ENCODE measurements at regions not wholly inside any gene's neighbourhood (a gene's known extent, or its start where the extent isn't known, plus 50 kb on each side); places are given as distances from the start of the nearest gene placed in this dataset.
"Not testable (repeated sequence)": the region's sequence is repeated elsewhere in the genome, so short reads cannot be mapped to it uniquely, and the experiment has no call there.

DNA sequence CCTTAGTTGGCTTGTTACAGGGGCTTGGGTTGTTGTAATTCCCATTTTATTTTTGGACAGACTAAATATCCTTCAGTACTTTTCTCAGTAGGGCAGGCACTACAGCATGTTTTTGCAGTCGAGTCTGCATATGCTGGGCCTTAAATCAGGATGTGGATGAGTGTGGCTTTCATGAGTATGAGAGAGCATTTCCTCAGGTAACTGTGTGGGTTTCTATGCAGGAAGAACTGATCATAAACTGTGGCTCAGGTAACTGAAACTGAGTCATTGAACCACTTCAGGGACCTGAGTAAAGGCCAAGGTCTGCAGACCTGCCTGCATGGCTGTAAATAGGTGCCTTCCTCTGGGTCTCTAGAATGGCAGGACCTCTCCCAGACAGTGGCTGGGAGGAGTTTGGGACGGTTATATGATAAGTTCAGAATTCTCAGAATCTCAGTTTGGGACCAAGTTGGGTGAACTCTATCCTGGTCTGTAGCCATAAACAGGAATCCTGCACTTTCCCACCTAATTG lies 112.1 kb downstream of the ZNF737 start:
- no peak for TF ChIP-seq POLR2AphosphoS5 (IDR thresholded peaks at IDR 0.05)
- TF ChIP-seq, protein P1, sequence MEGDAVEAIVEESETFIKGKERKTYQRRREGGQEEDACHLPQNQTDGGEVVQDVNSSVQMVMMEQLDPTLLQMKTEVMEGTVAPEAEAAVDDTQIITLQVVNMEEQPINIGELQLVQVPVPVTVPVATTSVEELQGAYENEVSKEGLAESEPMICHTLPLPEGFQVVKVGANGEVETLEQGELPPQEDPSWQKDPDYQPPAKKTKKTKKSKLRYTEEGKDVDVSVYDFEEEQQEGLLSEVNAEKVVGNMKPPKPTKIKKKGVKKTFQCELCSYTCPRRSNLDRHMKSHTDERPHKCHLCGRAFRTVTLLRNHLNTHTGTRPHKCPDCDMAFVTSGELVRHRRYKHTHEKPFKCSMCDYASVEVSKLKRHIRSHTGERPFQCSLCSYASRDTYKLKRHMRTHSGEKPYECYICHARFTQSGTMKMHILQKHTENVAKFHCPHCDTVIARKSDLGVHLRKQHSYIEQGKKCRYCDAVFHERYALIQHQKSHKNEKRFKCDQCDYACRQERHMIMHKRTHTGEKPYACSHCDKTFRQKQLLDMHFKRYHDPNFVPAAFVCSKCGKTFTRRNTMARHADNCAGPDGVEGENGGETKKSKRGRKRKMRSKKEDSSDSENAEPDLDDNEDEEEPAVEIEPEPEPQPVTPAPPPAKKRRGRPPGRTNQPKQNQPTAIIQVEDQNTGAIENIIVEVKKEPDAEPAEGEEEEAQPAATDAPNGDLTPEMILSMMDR (IDR thresholded peaks at IDR 0.05): no peak
- TF ChIP-seq EP300 (IDR thresholded peaks at IDR 0.05; ENCODE audit: low read depth): no peak
- TF ChIP-seq POLR2A (IDR thresholded peaks at IDR 0.05): no peak
- Histone ChIP-seq H3K4me3 (no peak overlapping the region), H3K27ac (no peak overlapping the region), H3K9me3 (peaks cover 0 to under 1% of the 10 kb centered on the region in 2 donors), H3K4me1 (no peaks in the 10 kb centered on the region), H3K36me3 (no peaks in the 10 kb centered on the region), H3K27me3 (no peaks in the 10 kb centered on the region)
- 43% methylated on average over 2 of the region's 2 CpGs; no CpG with 5 or more reads in 1 of the 2 donors for WGBS, 2 donors (ENCODE audit: low coverage in 1 of 2)
- in situ Hi-C loops (cut with MboI; ENCODE audit: low pct_ligation_motif_present in 1 of 4, low pct_unique_long_range_greater_than_20kb in 1 of 4, low sequenced_read_pairs in 3 of 4) (no loop called here), intact Hi-C loops (cut with DNase I; ENCODE audit: low total_unique reads) (no loop called here)
- DNase-seq: no peak

DNA sequence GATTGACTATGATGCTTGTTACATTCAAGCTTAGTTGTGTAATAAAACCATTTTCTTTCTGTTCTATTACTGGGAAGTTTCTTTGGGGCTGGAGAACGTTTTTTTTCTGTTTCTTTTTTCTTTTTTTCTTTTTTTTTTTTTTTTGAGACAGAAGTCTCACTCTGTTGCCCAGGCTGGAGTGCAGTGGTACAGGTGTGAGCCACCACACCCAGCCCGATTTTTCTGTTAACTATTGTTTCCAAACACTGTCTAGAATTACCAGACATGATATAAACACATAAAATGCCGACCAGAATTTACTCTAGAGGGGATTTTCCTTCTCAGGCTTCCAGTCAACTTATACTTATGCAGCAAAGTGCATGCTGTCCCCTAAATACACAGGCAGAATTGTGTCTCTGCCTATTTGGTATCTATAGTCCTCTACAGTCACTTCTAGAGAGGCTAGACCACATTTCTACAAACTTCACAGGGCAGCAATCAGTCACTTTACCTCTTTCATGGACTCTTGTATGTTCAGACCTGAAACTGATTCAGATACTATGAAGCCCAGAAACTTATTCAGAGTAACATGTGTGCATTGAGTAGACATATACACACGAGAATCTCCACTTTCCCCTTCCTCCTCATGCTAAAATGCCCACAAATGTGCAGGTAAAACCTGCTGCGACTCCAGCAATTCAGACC lies 121.2 kb downstream of the ZNF737 start:
- H3K4me1 ChIP-seq: no peaks in the 10 kb centered on the region
- H3K27ac ChIP-seq: no peak overlapping the region
- WGBS, 2 donors (ENCODE audit: low coverage in 1 of 2): 22 to 33% methylated on average over 5 of the region's 5 CpGs
- no peak for TF ChIP-seq EP300 (IDR thresholded peaks at IDR 0.05; ENCODE audit: low read depth)
- no peak for TF ChIP-seq POLR2AphosphoS5 (IDR thresholded peaks at IDR 0.05)
- TF ChIP-seq, protein P1 (IDR thresholded peaks at IDR 0.05): no peak
- TF ChIP-seq POLR2A (IDR thresholded peaks at IDR 0.05): no peak
- H3K9me3 ChIP-seq: no peaks in the 10 kb centered on the region
- no peaks in the 10 kb centered on the region for H3K36me3 ChIP-seq
- in situ Hi-C loops (cut with MboI; ENCODE audit: low pct_ligation_motif_present in 1 of 4, low pct_unique_long_range_greater_than_20kb in 1 of 4, low sequenced_read_pairs in 3 of 4) (no loop called here), intact Hi-C loops (cut with DNase I; ENCODE audit: low total_unique reads) (no loop called here)
- no peak for DNase-seq
- no peak overlapping the region for H3K4me3 ChIP-seq
- H3K27me3 ChIP-seq: no peaks in the 10 kb centered on the region

DNA sequence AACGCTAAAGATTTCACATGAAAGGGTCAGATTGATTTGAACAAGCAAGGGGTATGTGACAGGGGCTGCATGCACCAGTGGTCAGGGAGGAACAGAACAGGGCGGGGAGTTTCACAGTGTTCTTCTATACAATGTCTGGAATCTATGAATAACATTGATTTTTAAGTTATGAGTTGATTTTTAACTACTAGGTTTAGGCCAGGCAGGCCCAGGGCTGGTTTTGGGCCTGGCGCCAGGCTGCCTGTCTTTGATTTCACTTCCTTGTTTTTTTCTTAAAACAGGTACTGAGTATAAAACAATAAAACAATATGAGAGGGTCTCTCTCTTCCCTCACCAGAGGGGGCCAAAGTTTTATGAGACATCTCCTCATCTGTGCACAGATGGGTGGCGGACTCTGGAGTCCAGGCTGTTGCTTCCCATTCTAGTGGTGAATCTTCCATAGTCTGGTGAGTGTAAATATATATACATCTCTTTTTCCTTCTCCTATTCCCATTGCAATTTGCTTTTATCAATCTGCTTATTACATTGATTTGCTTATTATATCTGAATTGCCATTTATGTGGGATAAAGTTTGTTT lies 133.2 kb downstream of the ZNF737 start:
- H3K27me3 ChIP-seq; H3K36me3 ChIP-seq; H3K27ac ChIP-seq; H3K4me1 ChIP-seq; H3K9me3 ChIP-seq; in situ Hi-C loops (cut with MboI; ENCODE audit: low pct_ligation_motif_present in 1 of 4, low pct_unique_long_range_greater_than_20kb in 1 of 4, low sequenced_read_pairs in 3 of 4); H3K4me3 ChIP-seq; DNase-seq; intact Hi-C loops (cut with DNase I; ENCODE audit: low total_unique reads): not testable (repeated sequence)
- WGBS, 2 donors (ENCODE audit: low coverage in 1 of 2): 56 to 60% methylated on average over 3 to 4 of the region's 4 CpGs

DNA sequence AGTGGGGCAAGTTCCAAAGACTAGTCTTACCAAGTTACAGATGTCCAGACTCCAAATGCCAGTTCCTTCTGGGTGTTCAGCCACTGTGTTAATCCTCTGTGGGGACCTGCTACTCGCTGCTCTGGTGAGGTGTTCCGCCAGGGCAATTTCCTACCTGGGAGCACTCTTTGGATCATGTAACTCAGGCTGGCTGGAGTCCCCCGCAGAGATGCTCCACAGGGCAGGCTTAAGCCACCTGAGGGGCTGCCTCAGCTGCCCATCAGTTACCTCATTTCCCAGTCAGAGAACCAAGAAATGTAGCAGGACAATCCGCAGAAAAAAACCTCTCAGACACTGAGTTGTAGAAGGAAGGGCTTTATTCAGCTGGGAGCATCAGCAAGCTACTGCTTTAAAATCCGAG lies 133.8 kb downstream of the ZNF737 start:
- Histone ChIP-seq H3K27me3 (no peaks in the 10 kb centered on the region), H3K36me3 (no peaks in the 10 kb centered on the region)
- WGBS, 2 donors (ENCODE audit: low coverage in 1 of 2): 84% methylated on average over 5 of the region's 5 CpGs; no CpG with 5 or more reads in 1 of the 2 donors

More for the DNA sequence above, 133.8 kb downstream of the ZNF737 start:
- intact Hi-C loops (cut with DNase I; ENCODE audit: low total_unique reads): no loop called here
- Histone ChIP-seq H3K27ac (no peak overlapping the region), H3K4me1 (no peaks in the 10 kb centered on the region), H3K4me3 (no peak overlapping the region), H3K9me3 (no peaks in the 10 kb centered on the region)
- DNase-seq: no peak
- in situ Hi-C loops (cut with MboI; ENCODE audit: low pct_ligation_motif_present in 1 of 4, low pct_unique_long_range_greater_than_20kb in 1 of 4, low sequenced_read_pairs in 3 of 4): no loop called here
- TF ChIP-seq POLR2A (IDR thresholded peaks at IDR 0.05): no peak
- TF ChIP-seq, protein P1 (IDR thresholded peaks at IDR 0.05): no peak
- TF ChIP-seq POLR2AphosphoS5 (IDR thresholded peaks at IDR 0.05): no peak
- TF ChIP-seq EP300 (IDR thresholded peaks at IDR 0.05; ENCODE audit: low read depth): no peak

Data from transverse colon (tissue), 4 donors.